ENCODE measurements at regions not wholly inside any gene's neighbourhood (a gene's known extent, or its start where the extent isn't known, plus 50 kb on each side); places are given as distances from the start of the nearest gene placed in this dataset.

GRCh38 chr7:49624611-49625010, 148.8 kb upstream of the VWC2 start:
- H3K36me3 ChIP-seq (ENCODE audit: control insufficient read depth in 2 of 3, insufficient read depth in 3 of 3, low read length in 3 of 3) = no peaks in the 10 kb centered on the region
- intact Hi-C loops (cut with micrococcal nuclease) = no loop called here
- Mint-ChIP-seq H3K27me3 (no peaks in the 10 kb centered on the region), H3K36me3 (no peaks in the 10 kb centered on the region), H3K4me1 (no peaks in the 10 kb centered on the region), H3K4me3 (no peak overlapping the region), H3K27ac (no peak overlapping the region), H3K9me3 (peaks cover under 1 to 15% (median 5%) of the 10 kb centered on the region in 11 donors)
- CTCF ChIA-PET = no interaction called here
- H3K27ac ChIP-seq (ENCODE audit: low read depth, low read length) = no peak overlapping the region
- DNase-seq (no peak), ATAC-seq (no peak)
- POLR2A ChIA-PET = no interaction called here
- no peaks in the 10 kb centered on the region for H3K4me1 ChIP-seq (ENCODE audit: control insufficient read depth in 2 of 2, insufficient read depth in 2 of 2, low read length in 2 of 2)
- no peaks in the 10 kb centered on the region for H3K9me3 ChIP-seq (ENCODE audit: control insufficient read depth in 2 of 3, low read length in 3 of 3)
- H3K27me3 ChIP-seq (ENCODE audit: control insufficient read depth in 2 of 2, insufficient read depth in 2 of 2, low read length in 2 of 2) = no peaks in the 10 kb centered on the region
- H3K4me3 ChIP-seq (ENCODE audit: low read length) = no peak overlapping the region

- no peaks in the 10 kb centered on the region for H3K36me3 ChIP-seq (ENCODE audit: control insufficient read depth in 2 of 3, insufficient read depth in 3 of 3, low read length in 3 of 3)
- H3K4me3 Mint-ChIP-seq = no peak overlapping the region
- intact Hi-C loops (cut with micrococcal nuclease) = no loop called here
- H3K36me3 Mint-ChIP-seq = no peaks in the 10 kb centered on the region
- no peaks in the 10 kb centered on the region for H3K4me1 Mint-ChIP-seq
- ChIA-PET POLR2A (no interaction called here), CTCF (no interaction called here)
- no peaks in the 10 kb centered on the region for H3K9me3 ChIP-seq (ENCODE audit: control insufficient read depth in 2 of 3, low read length in 3 of 3)
- H3K27me3 ChIP-seq (ENCODE audit: control insufficient read depth in 2 of 2, insufficient read depth in 2 of 2, low read length in 2 of 2) = no peaks in the 10 kb centered on the region
- no peaks in the 10 kb centered on the region for H3K27me3 Mint-ChIP-seq
- H3K27ac Mint-ChIP-seq = no peak overlapping the region
- H3K4me3 ChIP-seq (ENCODE audit: low read length) = no peak overlapping the region
- H3K27ac ChIP-seq (ENCODE audit: low read depth, low read length) = no peak overlapping the region
- H3K4me1 ChIP-seq (ENCODE audit: control insufficient read depth in 2 of 2, insufficient read depth in 2 of 2, low read length in 2 of 2) = no peaks in the 10 kb centered on the region
- DNase-seq (no peak), ATAC-seq (no peak)
- H3K9me3 Mint-ChIP-seq = peaks cover 0 to 4% (median 0%) of the 10 kb centered on the region in 11 donors
Observed at GRCh38 chr7:49630513-49630912, 142.9 kb upstream of the VWC2 start.

- Mint-ChIP-seq H3K27me3 (no peaks in the 10 kb centered on the region), H3K36me3 (no peaks in the 10 kb centered on the region), H3K4me1 (no peaks in the 10 kb centered on the region), H3K4me3 (no peak overlapping the region), H3K9me3 (peaks cover 0 to 6% (median 0%) of the 10 kb centered on the region in 11 donors), H3K27ac (no peak overlapping the region)
- intact Hi-C loops (cut with micrococcal nuclease) = no loop called here
- no peaks in the 10 kb centered on the region for H3K36me3 ChIP-seq (ENCODE audit: control insufficient read depth in 2 of 3, insufficient read depth in 3 of 3, low read length in 3 of 3)
- ATAC-seq (no peak), DNase-seq (no peak)
- no peak overlapping the region for H3K4me3 ChIP-seq (ENCODE audit: low read length)
- H3K4me1 ChIP-seq (ENCODE audit: control insufficient read depth in 2 of 2, insufficient read depth in 2 of 2, low read length in 2 of 2) = no peaks in the 10 kb centered on the region
- ChIA-PET POLR2A (no interaction called here), CTCF (no interaction called here)
- no peak overlapping the region for H3K27ac ChIP-seq (ENCODE audit: low read depth, low read length)
- no peaks in the 10 kb centered on the region for H3K27me3 ChIP-seq (ENCODE audit: control insufficient read depth in 2 of 2, insufficient read depth in 2 of 2, low read length in 2 of 2)
- H3K9me3 ChIP-seq (ENCODE audit: control insufficient read depth in 2 of 3, low read length in 3 of 3) = no peaks in the 10 kb centered on the region
Observed at GRCh38 chr7:49631071-49631815, 142.2 kb upstream of the VWC2 start.

- Histone ChIP-seq H3K27ac (ENCODE audit: low read depth, low read length) (no peak overlapping the region), H3K4me3 (ENCODE audit: low read length) (no peak overlapping the region), H3K4me1 (ENCODE audit: control insufficient read depth in 2 of 2, insufficient read depth in 2 of 2, low read length in 2 of 2) (no peaks in the 10 kb centered on the region), H3K36me3 (ENCODE audit: control insufficient read depth in 2 of 3, insufficient read depth in 3 of 3, low read length in 3 of 3) (no peaks in the 10 kb centered on the region), H3K9me3 (ENCODE audit: control insufficient read depth in 2 of 3, low read length in 3 of 3) (no peaks in the 10 kb centered on the region), H3K27me3 (ENCODE audit: control insufficient read depth in 2 of 2, insufficient read depth in 2 of 2, low read length in 2 of 2) (no peaks in the 10 kb centered on the region)
- intact Hi-C loops (cut with micrococcal nuclease) = no loop called here
- Mint-ChIP-seq H3K9me3 (peaks cover 0 to 6% (median 0%) of the 10 kb centered on the region in 11 donors), H3K4me1 (no peaks in the 10 kb centered on the region), H3K27me3 (no peaks in the 10 kb centered on the region), H3K36me3 (no peaks in the 10 kb centered on the region), H3K4me3 (no peak overlapping the region), H3K27ac (no peak overlapping the region)
- POLR2A ChIA-PET = no interaction called here
- DNase-seq = no peak
- CTCF ChIA-PET = no interaction called here
- ATAC-seq = no peak
Observed at GRCh38 chr7:49631960-49632359, 141.5 kb upstream of the VWC2 start.

DNA sequence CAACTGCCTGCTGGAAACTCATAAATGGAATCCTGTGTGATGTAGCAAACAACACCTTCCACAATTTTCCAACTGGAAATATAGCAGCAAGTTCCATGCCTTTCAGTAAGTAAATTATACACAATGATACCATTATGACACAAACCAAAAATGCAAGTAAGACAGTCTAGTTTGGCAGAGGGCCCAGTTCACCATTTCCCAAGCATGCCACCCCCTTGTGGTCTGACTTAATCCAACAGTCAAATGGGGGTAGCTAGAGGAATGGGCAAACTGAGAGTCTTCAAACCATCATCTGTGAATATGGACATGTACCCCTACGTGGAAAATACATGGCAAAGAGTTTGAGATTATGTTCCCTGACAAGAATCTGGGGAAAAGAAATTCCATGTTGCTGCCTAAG, 137.6 kb upstream of the VWC2 start:
- POLR2A ChIA-PET = interaction anchor here (0.6 kb wide), 1 partner anchor 24 kb away, joined by 3 read pairs; no protein-coding TSS in a partner anchor
- intact Hi-C loops (cut with micrococcal nuclease) = no loop called here

GRCh38 chr7:49636400-49636799, 137.0 kb upstream of the VWC2 start:
- ChIA-PET CTCF (no interaction called here), POLR2A (interaction anchor here (0.6 kb wide), 1 partner anchor 24 kb away, joined by 3 read pairs; no protein-coding TSS in a partner anchor)
- no peak for DNase-seq
- Mint-ChIP-seq H3K27ac (no peak overlapping the region), H3K4me1 (no peaks in the 10 kb centered on the region), H3K9me3 (peaks cover 0 to 13% (median 0%) of the 10 kb centered on the region in 11 donors), H3K36me3 (no peaks in the 10 kb centered on the region), H3K27me3 (no peaks in the 10 kb centered on the region), H3K4me3 (no peak overlapping the region)
- no peaks in the 10 kb centered on the region for H3K4me1 ChIP-seq (ENCODE audit: control insufficient read depth in 2 of 2, insufficient read depth in 2 of 2, low read length in 2 of 2)
- intact Hi-C loops (cut with micrococcal nuclease) = no loop called here
- ATAC-seq = no peak
- H3K4me3 ChIP-seq (ENCODE audit: low read length) = no peak overlapping the region
- H3K27me3 ChIP-seq (ENCODE audit: control insufficient read depth in 2 of 2, insufficient read depth in 2 of 2, low read length in 2 of 2) = no peaks in the 10 kb centered on the region
- no peaks in the 10 kb centered on the region for H3K36me3 ChIP-seq (ENCODE audit: control insufficient read depth in 2 of 3, insufficient read depth in 3 of 3, low read length in 3 of 3)
- H3K9me3 ChIP-seq (ENCODE audit: control insufficient read depth in 2 of 3, low read length in 3 of 3) = no peaks in the 10 kb centered on the region
- no peak overlapping the region for H3K27ac ChIP-seq (ENCODE audit: low read depth, low read length)

More for the DNA sequence above, 137.6 kb upstream of the VWC2 start:
- no peaks in the 10 kb centered on the region for H3K4me1 ChIP-seq (ENCODE audit: control insufficient read depth in 2 of 2, insufficient read depth in 2 of 2, low read length in 2 of 2)
- H3K4me1 Mint-ChIP-seq = no peaks in the 10 kb centered on the region
- no peaks in the 10 kb centered on the region for H3K9me3 ChIP-seq (ENCODE audit: control insufficient read depth in 2 of 3, low read length in 3 of 3)
- no peaks in the 10 kb centered on the region for H3K36me3 Mint-ChIP-seq
- DNase-seq (no peak), ATAC-seq (no peak)
- H3K9me3 Mint-ChIP-seq = peaks cover 0 to 13% (median 0%) of the 10 kb centered on the region in 11 donors
- CTCF ChIA-PET = no interaction called here
- no peak overlapping the region for H3K27ac Mint-ChIP-seq
- H3K36me3 ChIP-seq (ENCODE audit: control insufficient read depth in 2 of 3, insufficient read depth in 3 of 3, low read length in 3 of 3) = no peaks in the 10 kb centered on the region
- H3K4me3 Mint-ChIP-seq = no peak overlapping the region
- H3K27me3 Mint-ChIP-seq = no peaks in the 10 kb centered on the region
- H3K4me3 ChIP-seq (ENCODE audit: low read length) = no peak overlapping the region
- H3K27me3 ChIP-seq (ENCODE audit: control insufficient read depth in 2 of 2, insufficient read depth in 2 of 2, low read length in 2 of 2) = no peaks in the 10 kb centered on the region
- H3K27ac ChIP-seq (ENCODE audit: low read depth, low read length) = no peak overlapping the region

DNA sequence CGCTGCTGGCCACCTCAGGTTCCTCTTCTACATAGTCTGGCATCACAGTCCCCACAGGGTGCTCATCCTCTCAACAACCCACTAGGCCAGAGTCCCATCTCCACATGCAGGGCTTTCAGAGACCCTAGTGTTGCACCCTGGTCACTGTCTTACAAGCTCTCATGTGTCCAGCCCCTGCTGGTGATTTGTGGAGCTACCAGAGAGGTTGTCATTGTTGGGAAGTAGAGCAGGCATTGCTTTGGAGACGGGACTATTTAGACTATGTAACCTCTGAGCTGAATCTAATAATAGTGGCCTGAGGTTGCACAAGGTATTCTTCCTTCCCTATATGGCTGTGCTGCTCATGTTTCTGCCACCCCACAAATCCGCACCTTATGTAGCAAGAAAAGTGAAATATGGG, 135.3 kb upstream of the VWC2 start:
- no peak for ATAC-seq
- Mint-ChIP-seq H3K36me3 (no peaks in the 10 kb centered on the region), H3K27ac (no peak overlapping the region), H3K4me1 (no peaks in the 10 kb centered on the region), H3K9me3 (peaks cover 0 to 10% (median 2%) of the 10 kb centered on the region in 11 donors), H3K27me3 (no peaks in the 10 kb centered on the region), H3K4me3 (no peak overlapping the region)
- no peaks in the 10 kb centered on the region for H3K9me3 ChIP-seq (ENCODE audit: control insufficient read depth in 2 of 3, low read length in 3 of 3)
- no peaks in the 10 kb centered on the region for H3K36me3 ChIP-seq (ENCODE audit: control insufficient read depth in 2 of 3, insufficient read depth in 3 of 3, low read length in 3 of 3)
- ChIA-PET CTCF (no interaction called here), POLR2A (no interaction called here)
- no peak for DNase-seq
- H3K27ac ChIP-seq (ENCODE audit: low read depth, low read length) = no peak overlapping the region
- intact Hi-C loops (cut with micrococcal nuclease) = no loop called here
- H3K27me3 ChIP-seq (ENCODE audit: control insufficient read depth in 2 of 2, insufficient read depth in 2 of 2, low read length in 2 of 2) = no peaks in the 10 kb centered on the region
- no peaks in the 10 kb centered on the region for H3K4me1 ChIP-seq (ENCODE audit: control insufficient read depth in 2 of 2, insufficient read depth in 2 of 2, low read length in 2 of 2)
- no peak overlapping the region for H3K4me3 ChIP-seq (ENCODE audit: low read length)
